DOHH2 (cell line): ENCODE measurements at regions not wholly inside any gene's neighbourhood (a gene's known extent, or its start where the extent isn't known, plus 50 kb on each side); places are given as distances from the start of the nearest gene placed in this dataset.

Experiments
- H3F3A ChIP-seq: fragments of 200-600 bp; sonication (generic), shearing (Covaris generic); 2 replicates; pipeline ENCODE4 v1.6.0; 2016; ENCODE audit warnings: antibody characterized with exemption, mild to moderate bottlenecking; ENCODE audit not compliant: control insufficient read depth, insufficient read depth
- H3K27ac ChIP-seq: fragments of 200-600 bp; sonication (generic); 2 replicates; pipeline ENCODE4 v1.5.1; 2014; ENCODE audit warnings: low read depth, mild to moderate bottlenecking, low read length, moderate library complexity
- H3K27me3 ChIP-seq: fragments of 200-600 bp; sonication (generic); 2 replicates; pipeline ENCODE4 v1.6.1; 2014; ENCODE audit warnings: mild to moderate bottlenecking, low read length, mixed read lengths; ENCODE audit not compliant: control insufficient read depth
- H3K36me3 ChIP-seq: fragments of 200-600 bp; sonication (generic); 2 replicates; pipeline ENCODE4 v1.6.1; 2014; ENCODE audit warnings: mild to moderate bottlenecking, low read length, moderate library complexity, mixed read lengths; ENCODE audit not compliant: control insufficient read depth
- H3K4me1 ChIP-seq: fragments of 200-600 bp; sonication (generic); 2 replicates; pipeline ENCODE4 v1.6.1; 2014; ENCODE audit warnings: mild to moderate bottlenecking, low read length, mixed read lengths; ENCODE audit not compliant: control insufficient read depth
- H3K4me2 ChIP-seq: fragments of 200-600 bp; sonication (generic); 2 replicates; pipeline ENCODE4 v1.6.0; 2014; ENCODE audit warnings: mild to moderate bottlenecking, low read length, moderate library complexity
- H3K4me3 ChIP-seq: fragments of 200-600 bp; sonication (generic); 2 replicates; pipeline ENCODE4 v1.5.1; 2014; ENCODE audit warnings: mild to moderate bottlenecking, low read length, mixed read lengths
- H3K79me2 ChIP-seq: fragments of 200-600 bp; sonication (generic); 2 replicates; pipeline ENCODE4 v1.6.1; 2014; ENCODE audit warnings: mild to moderate bottlenecking, low read length, mixed read lengths; ENCODE audit not compliant: control insufficient read depth
- H3K9me2 ChIP-seq: fragments of 200-600 bp; sonication (generic); replicated peaks from 2 replicates; pipeline ENCODE4 v1.6.1; 2014; ENCODE audit warnings: mild to moderate bottlenecking, low read length, mixed read lengths; ENCODE audit not compliant: control insufficient read depth
- H3K9me3 ChIP-seq: fragments of 200-600 bp; sonication (generic); 2 replicates; pipeline ENCODE4 v1.6.1; 2014; ENCODE audit warnings: antibody characterized with exemption, low read length, mixed read lengths; ENCODE audit not compliant: control insufficient read depth, insufficient read depth
- H4K20me1 ChIP-seq: fragments of 200-600 bp; sonication (generic); 2 replicates; pipeline ENCODE4 v1.6.0; 2014; ENCODE audit warnings: low read depth, mild to moderate bottlenecking, antibody characterized with exemption, low read length, moderate library complexity; ENCODE audit not compliant: control insufficient read depth, insufficient read depth
- EZH2phosphoT487 ChIP-seq: fragments of 200-600 bp; sonication (generic); IDR thresholded peaks from 2 replicates; pipeline ENCODE4 v1.6.1; 2017; ENCODE audit warnings: borderline replicate concordance, mild to moderate bottlenecking, antibody characterized with exemption, low read length, moderate library complexity, mixed read lengths
- TF ChIP-seq, protein P1 (sequence below): fragments of 200-600 bp; sonication (generic); IDR thresholded peaks from one replicate; pipeline ENCODE4 v1.5.1; 2014; ENCODE audit warnings: antibody characterized with exemption, mild to moderate bottlenecking, low read depth, low read length; ENCODE audit not compliant: poor library complexity, severe bottlenecking

- no peaks in the 10 kb centered on the region for H3K4me1 ChIP-seq
Observed at GRCh38 chr1:56321150-56321490, 258.2 kb downstream of the PLPP3 start.

DNA sequence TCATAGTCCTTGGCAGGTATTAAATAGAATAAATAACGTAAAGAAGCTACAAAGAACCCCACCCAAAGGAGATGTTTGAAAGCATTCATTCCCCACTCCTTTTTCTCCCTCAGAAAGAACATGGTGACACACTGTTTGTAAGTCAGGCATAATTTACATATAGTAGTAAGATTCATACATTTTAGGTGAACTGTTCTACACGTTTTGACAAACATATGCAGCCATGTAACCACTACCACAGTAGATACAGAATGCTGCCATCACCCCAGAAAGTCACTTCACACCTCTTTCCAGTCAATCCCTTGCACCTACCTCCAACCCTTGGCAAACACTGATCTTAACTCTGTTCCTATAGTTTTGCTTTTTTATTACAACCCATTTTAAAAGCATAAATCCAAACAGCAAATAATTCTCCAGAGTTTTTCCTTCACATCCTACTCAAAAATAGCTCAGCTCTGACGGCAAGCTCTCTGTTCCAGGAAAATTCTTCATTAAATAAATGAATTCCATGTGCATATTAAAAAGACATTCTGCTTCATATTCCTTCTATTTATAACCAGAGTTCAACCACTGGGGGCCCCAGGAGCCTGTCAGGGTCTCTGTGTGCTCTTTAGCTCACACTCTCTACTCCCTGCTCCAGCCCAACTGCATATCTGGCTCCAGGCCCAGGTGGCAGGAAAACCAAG lies 258.8 kb downstream of the PLPP3 start:
- no peak for TF ChIP-seq EZH2phosphoT487
- TF ChIP-seq, protein P1, sequence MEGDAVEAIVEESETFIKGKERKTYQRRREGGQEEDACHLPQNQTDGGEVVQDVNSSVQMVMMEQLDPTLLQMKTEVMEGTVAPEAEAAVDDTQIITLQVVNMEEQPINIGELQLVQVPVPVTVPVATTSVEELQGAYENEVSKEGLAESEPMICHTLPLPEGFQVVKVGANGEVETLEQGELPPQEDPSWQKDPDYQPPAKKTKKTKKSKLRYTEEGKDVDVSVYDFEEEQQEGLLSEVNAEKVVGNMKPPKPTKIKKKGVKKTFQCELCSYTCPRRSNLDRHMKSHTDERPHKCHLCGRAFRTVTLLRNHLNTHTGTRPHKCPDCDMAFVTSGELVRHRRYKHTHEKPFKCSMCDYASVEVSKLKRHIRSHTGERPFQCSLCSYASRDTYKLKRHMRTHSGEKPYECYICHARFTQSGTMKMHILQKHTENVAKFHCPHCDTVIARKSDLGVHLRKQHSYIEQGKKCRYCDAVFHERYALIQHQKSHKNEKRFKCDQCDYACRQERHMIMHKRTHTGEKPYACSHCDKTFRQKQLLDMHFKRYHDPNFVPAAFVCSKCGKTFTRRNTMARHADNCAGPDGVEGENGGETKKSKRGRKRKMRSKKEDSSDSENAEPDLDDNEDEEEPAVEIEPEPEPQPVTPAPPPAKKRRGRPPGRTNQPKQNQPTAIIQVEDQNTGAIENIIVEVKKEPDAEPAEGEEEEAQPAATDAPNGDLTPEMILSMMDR: no peak
- H3K4me1 ChIP-seq: no peaks in the 10 kb centered on the region
- H4K20me1 ChIP-seq: no peaks in the 10 kb centered on the region
- H3K79me2 ChIP-seq: no peaks in the 10 kb centered on the region
- no peaks in the 10 kb centered on the region for H3K27me3 ChIP-seq
- no peaks in the 10 kb centered on the region for H3F3A ChIP-seq
- no peak overlapping the region for H3K27ac ChIP-seq
- no peaks in the 10 kb centered on the region for H3K9me2 ChIP-seq
- no peak overlapping the region for H3K4me3 ChIP-seq
- H3K36me3 ChIP-seq: no peaks in the 10 kb centered on the region
- no peak overlapping the region for H3K4me2 ChIP-seq
- H3K9me3 ChIP-seq: no peaks in the 10 kb centered on the region

More at GRCh38 chr1:56321150-56321490, 258.2 kb downstream of the PLPP3 start:
- Histone ChIP-seq H3F3A (no peaks in the 10 kb centered on the region), H3K79me2 (no peaks in the 10 kb centered on the region), H3K9me2 (no peaks in the 10 kb centered on the region), H3K36me3 (no peaks in the 10 kb centered on the region), H3K27ac (no peak overlapping the region), H4K20me1 (no peaks in the 10 kb centered on the region), H3K27me3 (no peaks in the 10 kb centered on the region), H3K4me2 (no peak overlapping the region), H3K4me3 (no peak overlapping the region), H3K9me3 (no peaks in the 10 kb centered on the region)
- TF ChIP-seq EZH2phosphoT487: no peak
- TF ChIP-seq, protein P1: no peak

DNA sequence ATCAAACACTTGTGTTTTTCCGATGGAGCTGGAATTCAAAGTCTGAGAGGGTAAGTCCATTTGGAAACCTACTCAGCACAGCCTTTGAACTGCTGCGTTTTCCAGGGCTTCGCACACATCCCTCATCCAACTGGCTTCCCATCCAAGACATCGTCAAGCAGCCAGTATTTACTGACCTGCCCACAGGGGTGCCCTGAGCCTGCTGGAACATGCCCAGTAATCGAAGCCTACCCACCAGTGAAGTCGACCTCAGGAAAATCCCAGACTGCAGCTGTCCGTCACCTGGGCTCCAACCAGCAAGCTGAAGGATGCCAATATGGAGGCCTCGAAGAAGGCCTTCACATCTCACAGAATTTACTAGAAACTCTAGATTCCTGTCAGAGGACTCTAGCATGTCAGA lies 261.6 kb downstream of the PLPP3 start:
- TF ChIP-seq, protein P1: no peak
- no peak for TF ChIP-seq EZH2phosphoT487
- no peaks in the 10 kb centered on the region for H3K79me2 ChIP-seq
- no peak overlapping the region for H3K4me3 ChIP-seq
- no peaks in the 10 kb centered on the region for H3K9me2 ChIP-seq
- H3K36me3 ChIP-seq: no peaks in the 10 kb centered on the region
- no peak overlapping the region for H3K4me2 ChIP-seq
- H4K20me1 ChIP-seq: no peaks in the 10 kb centered on the region
- H3K27ac ChIP-seq: no peak overlapping the region
- H3F3A ChIP-seq: no peaks in the 10 kb centered on the region
- no peaks in the 10 kb centered on the region for H3K4me1 ChIP-seq
- no peaks in the 10 kb centered on the region for H3K9me3 ChIP-seq
- no peaks in the 10 kb centered on the region for H3K27me3 ChIP-seq
